A673 (cell line): ENCODE measurements at regions not wholly inside any gene's neighbourhood (a gene's known extent, or its start where the extent isn't known, plus 50 kb on each side); places are given as distances from the start of the nearest gene placed in this dataset.

Source experiments
- BruUV-seq: library from RNA; stranded (reverse); fragments of 400-500 nt; replicated peaks from 2 replicates; lab custom pipeline; 2021; lab: Mats Ljungman, UMichigan
- CTCF ChIA-PET: fragments of 300-600 bp; sonication (Branson Sonifier 250); formaldehyde crosslinking; loops from one replicate; lab custom pipeline; 2022; ENCODE audit warnings: antibody characterized with exemption; lab: Charles Lee
- POLR2A ChIA-PET: fragments of 300-600 bp; sonication (Branson Sonifier 250); formaldehyde crosslinking; loops from one replicate; lab custom pipeline; 2022; ENCODE audit warnings: antibody characterized with exemption; ENCODE audit not compliant: low non-redundant PET; lab: Charles Lee
- DNase-seq: peaks from one replicate; pipeline ENCODE4 v3.0.0-alpha.2; 2015; ENCODE audit warnings: low spot score
- H3K27ac ChIP-seq: fragments of 200-600 bp; sonication (generic); 2 replicates; pipeline ENCODE4 v1.5.1; 2016; ENCODE audit warnings: mixed run types, low read depth, mild to moderate bottlenecking, mixed read lengths, antibody characterized with exemption, low read length; ENCODE audit not compliant: poor library complexity, severe bottlenecking
- H3K27me3 ChIP-seq: fragments of 200-600 bp; sonication (generic); replicated peaks from 2 replicates; pipeline ENCODE4 v1.6.1; 2017; ENCODE audit warnings: mixed run types, low read depth, mild to moderate bottlenecking, mixed read lengths, antibody characterized with exemption, low read length; ENCODE audit not compliant: insufficient read depth, poor library complexity
- H3K36me3 ChIP-seq: fragments of 200-600 bp; sonication (generic); 2 replicates; pipeline ENCODE4 v1.6.1; 2016; ENCODE audit warnings: mixed run types, mild to moderate bottlenecking, mixed read lengths, antibody characterized with exemption, low read length; ENCODE audit not compliant: insufficient read depth, poor library complexity, severe bottlenecking
- H3K4me1 ChIP-seq: fragments of 200-600 bp; sonication (generic); 2 replicates; pipeline ENCODE4 v1.6.1; 2017; ENCODE audit warnings: mixed run types, mild to moderate bottlenecking, mixed read lengths, antibody characterized with exemption, low read length; ENCODE audit not compliant: insufficient read depth, poor library complexity, severe bottlenecking
- H3K4me3 ChIP-seq: fragments of 200-600 bp; sonication (generic); 2 replicates; pipeline ENCODE4 v1.5.1; 2016; ENCODE audit warnings: low read depth, mixed run types, mild to moderate bottlenecking, mixed read lengths, low read length; ENCODE audit not compliant: poor library complexity, severe bottlenecking
- H3K9me3 ChIP-seq: fragments of 200-600 bp; sonication (generic); 2 replicates; pipeline ENCODE4 v1.6.1; 2016; ENCODE audit warnings: mixed run types, low read depth, mild to moderate bottlenecking, mixed read lengths, antibody characterized with exemption, low read length; ENCODE audit not compliant: poor library complexity, severe bottlenecking
- CTCF ChIP-seq: fragments of 300-800, 200-600 bp; sonication (generic); conservative IDR thresholded peaks from 2 replicates; pipeline ENCODE4 v1.5.1; 2017; ENCODE audit warnings: low read depth, mild to moderate bottlenecking, antibody characterized with exemption, low read length, moderate library complexity, mixed read lengths
- EZH2 ChIP-seq: fragments of 200-600 bp; sonication (generic); IDR thresholded peaks from 2 replicates; pipeline ENCODE4 v1.6.1; 2017; ENCODE audit warnings: borderline replicate concordance, low read depth, mild to moderate bottlenecking, mixed read lengths, antibody characterized with exemption, low read length; ENCODE audit not compliant: poor library complexity, severe bottlenecking
- intact Hi-C: fragments of 100-400 bp; cut with micrococcal nuclease; formaldehyde crosslinking; loops from one replicate; pipeline ENCODE4 v1.10.0; 2022; ENCODE audit not compliant: unreplicated experiment

DNA sequence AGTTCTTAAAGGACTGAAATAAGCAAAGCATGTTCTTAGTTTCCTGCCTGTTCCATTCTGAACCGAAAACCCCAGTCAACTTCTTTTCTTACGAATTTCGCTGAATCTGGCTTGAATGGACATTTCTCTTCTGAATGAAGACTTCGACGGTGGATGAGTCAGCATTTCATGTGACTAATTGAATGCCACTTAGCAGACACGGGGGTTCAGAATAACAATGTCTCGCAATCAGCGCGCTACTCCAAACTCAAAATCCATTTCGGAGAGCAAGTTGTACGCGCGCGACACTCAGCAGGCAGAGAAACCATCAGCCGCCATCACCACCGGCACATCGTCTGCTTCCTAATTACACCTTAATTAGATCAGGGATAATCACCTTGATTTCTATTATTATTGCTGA lies 239.0 kb upstream of the KLF6 start:
- H3K36me3 ChIP-seq: no peaks in the 10 kb centered on the region
- no peaks in the 10 kb centered on the region for H3K4me1 ChIP-seq
- ChIA-PET CTCF (no interaction called here), POLR2A (no interaction called here)
- BruUV-seq: no TSS peak
- H3K27me3 ChIP-seq: no peaks in the 10 kb centered on the region
- H3K27ac ChIP-seq: no peak overlapping the region
- TF ChIP-seq CTCF: no peak
- TF ChIP-seq EZH2: no peak
- no peak overlapping the region for H3K4me3 ChIP-seq
- no peaks in the 10 kb centered on the region for H3K9me3 ChIP-seq
- intact Hi-C loops: no loop called here
- peak; percentile 43 for DNase-seq

DNA sequence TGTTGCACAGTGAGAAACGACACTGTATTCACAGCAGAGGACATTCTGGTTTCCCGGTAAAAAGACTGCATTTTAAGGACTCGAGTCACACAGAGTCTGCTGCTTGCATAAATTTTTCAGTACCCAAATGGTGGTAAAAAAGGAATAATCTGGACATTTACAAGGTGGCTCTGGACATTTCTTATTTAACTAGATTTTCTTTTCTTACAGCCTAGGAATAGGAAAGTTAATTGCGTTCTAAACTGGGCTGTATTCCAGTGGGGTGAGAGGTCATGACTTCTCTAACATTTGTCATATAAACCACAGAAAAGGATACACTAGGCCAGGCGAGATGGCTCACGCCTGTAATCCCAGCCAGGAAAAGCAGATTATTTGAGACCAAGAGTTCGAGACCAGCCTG lies 237.5 kb upstream of the KLF6 start:
- no peak overlapping the region for H3K4me3 ChIP-seq
- H3K27me3 ChIP-seq: no peaks in the 10 kb centered on the region
- no peaks in the 10 kb centered on the region for H3K9me3 ChIP-seq
- no peaks in the 10 kb centered on the region for H3K36me3 ChIP-seq
- intact Hi-C loops: no loop called here
- no TSS peak for BruUV-seq
- no peak for TF ChIP-seq EZH2
- TF ChIP-seq CTCF: no peak
- POLR2A ChIA-PET: no interaction called here
- CTCF ChIA-PET: no interaction called here
- no peak overlapping the region for H3K27ac ChIP-seq
- DNase-seq: no peak
- H3K4me1 ChIP-seq: no peaks in the 10 kb centered on the region

DNA sequence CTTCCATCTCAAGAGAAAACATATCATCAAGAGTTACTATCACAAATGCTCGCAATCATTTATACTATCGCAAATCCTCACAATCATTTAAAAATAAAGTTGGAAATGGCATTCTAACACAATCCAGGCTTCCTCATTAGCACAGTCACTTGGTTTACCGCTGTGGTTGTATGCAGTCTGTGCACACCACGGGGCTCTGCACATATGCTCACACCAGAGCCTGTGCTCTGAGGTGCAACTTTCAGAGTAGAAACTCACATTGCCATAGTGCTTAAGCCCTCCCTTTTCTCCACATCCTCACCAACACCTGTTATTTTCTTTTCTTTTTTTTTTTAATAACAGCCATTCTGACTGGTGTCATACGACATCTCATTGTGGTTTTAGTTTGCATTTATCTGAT lies 235.6 kb upstream of the KLF6 start:
- ChIA-PET CTCF (no interaction called here), POLR2A (no interaction called here)
- Histone ChIP-seq H3K4me1 (no peaks in the 10 kb centered on the region), H3K36me3 (no peaks in the 10 kb centered on the region), H3K27me3 (no peaks in the 10 kb centered on the region), H3K9me3 (no peaks in the 10 kb centered on the region), H3K4me3 (no peak overlapping the region), H3K27ac (no peak overlapping the region)
- intact Hi-C loops: no loop called here
- no peak for TF ChIP-seq CTCF
- BruUV-seq: no TSS peak
- no peak for DNase-seq
